ENCODE measurements at regions not wholly inside any gene's neighbourhood (a gene's known extent, or its start where the extent isn't known, plus 50 kb on each side); places are given as distances from the start of the nearest gene placed in this dataset.

DNA sequence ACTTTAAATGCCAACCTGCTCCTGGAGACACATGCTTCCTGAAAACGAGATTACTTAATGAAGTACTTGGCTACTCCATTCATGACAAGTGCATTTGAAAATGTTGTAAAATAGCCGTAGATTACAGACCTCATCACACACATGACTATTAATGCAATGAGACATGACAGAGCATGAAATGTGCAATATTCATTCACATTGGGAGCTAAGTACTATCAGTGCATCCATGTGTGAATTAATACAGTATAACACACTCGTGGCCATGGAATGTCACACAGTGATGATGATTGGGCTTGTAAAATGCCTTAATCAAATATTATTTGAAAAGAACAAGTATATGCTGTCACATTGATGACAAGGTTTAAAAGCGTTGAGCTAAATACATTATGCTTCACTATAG, 407.0 kb downstream of the AMY1C start:
- TF ChIP-seq, protein P1, sequence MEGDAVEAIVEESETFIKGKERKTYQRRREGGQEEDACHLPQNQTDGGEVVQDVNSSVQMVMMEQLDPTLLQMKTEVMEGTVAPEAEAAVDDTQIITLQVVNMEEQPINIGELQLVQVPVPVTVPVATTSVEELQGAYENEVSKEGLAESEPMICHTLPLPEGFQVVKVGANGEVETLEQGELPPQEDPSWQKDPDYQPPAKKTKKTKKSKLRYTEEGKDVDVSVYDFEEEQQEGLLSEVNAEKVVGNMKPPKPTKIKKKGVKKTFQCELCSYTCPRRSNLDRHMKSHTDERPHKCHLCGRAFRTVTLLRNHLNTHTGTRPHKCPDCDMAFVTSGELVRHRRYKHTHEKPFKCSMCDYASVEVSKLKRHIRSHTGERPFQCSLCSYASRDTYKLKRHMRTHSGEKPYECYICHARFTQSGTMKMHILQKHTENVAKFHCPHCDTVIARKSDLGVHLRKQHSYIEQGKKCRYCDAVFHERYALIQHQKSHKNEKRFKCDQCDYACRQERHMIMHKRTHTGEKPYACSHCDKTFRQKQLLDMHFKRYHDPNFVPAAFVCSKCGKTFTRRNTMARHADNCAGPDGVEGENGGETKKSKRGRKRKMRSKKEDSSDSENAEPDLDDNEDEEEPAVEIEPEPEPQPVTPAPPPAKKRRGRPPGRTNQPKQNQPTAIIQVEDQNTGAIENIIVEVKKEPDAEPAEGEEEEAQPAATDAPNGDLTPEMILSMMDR (IDR thresholded peaks at IDR 0.05): no peak
- no peak for TF ChIP-seq POLR2A (IDR thresholded peaks at IDR 0.05)
